Peyer's patch (tissue), 4 donors: ENCODE measurements at regions not wholly inside any gene's neighbourhood (a gene's known extent, or its start where the extent isn't known, plus 50 kb on each side); places are given as distances from the start of the nearest gene placed in this dataset.

Source experiments
- CTCF ChIP-seq, 6 experiments: fragments of 450-650 bp in 4 of 6; fragments of 200-600 bp in 2 of 6; sonication (generic) in 1 of 6; IDR thresholded peaks; one replicate each; pipeline ENCODE4 v1.5.1; 2017 to 2019; ENCODE audit warnings: antibody characterized with exemption in 6 of 6, mild to moderate bottlenecking in 3 of 6, moderate library complexity in 1 of 6
- POLR2A ChIP-seq, 2 donors: fragments of 450-650 bp; IDR thresholded peaks; one replicate each; pipeline ENCODE4 v1.5.1; 2017; ENCODE audit warnings: antibody characterized with exemption in 2 of 2, mild to moderate bottlenecking in 2 of 2, moderate library complexity in 2 of 2

GRCh38 chr6:48894469-48894868 lies 568.6 kb downstream of the MMUT start:
- TF ChIP-seq CTCF (IDR thresholded peaks at IDR 0.05), result no peak
- TF ChIP-seq POLR2A (IDR thresholded peaks at IDR 0.05), result no peak
